OCI-LY1 (cell line): ENCODE measurements at regions not wholly inside any gene's neighbourhood (a gene's known extent, or its start where the extent isn't known, plus 50 kb on each side); places are given as distances from the start of the nearest gene placed in this dataset.

Source experiments
- H2AFZ ChIP-seq: fragments of 200-600 bp; sonication (generic), shearing (Covaris generic); 2 replicates; pipeline ENCODE4 v1.6.0; 2014; ENCODE audit warnings: antibody characterized with exemption, mild to moderate bottlenecking, low read length
- H3F3A ChIP-seq: fragments of 200-600 bp; sonication (generic), shearing (Covaris generic); 2 replicates; pipeline ENCODE4 v1.6.0; 2014; ENCODE audit warnings: mild to moderate bottlenecking, antibody characterized with exemption, low read length, moderate library complexity; ENCODE audit not compliant: insufficient read depth
- H3K27ac ChIP-seq: fragments of 200-600 bp; sonication (generic); 2 replicates; pipeline ENCODE4 v1.5.1; 2014; ENCODE audit warnings: low read length, mixed run types, mild to moderate bottlenecking, low read depth; ENCODE audit not compliant: poor library complexity, severe bottlenecking
- H3K27me3 ChIP-seq: fragments of 200-600 bp; sonication (generic); 2 replicates; pipeline ENCODE4 v1.6.0; 2014; ENCODE audit warnings: antibody characterized with exemption, mild to moderate bottlenecking, low read length, moderate library complexity; ENCODE audit not compliant: insufficient read depth
- H3K36me3 ChIP-seq: fragments of 200-600 bp; sonication (generic); 2 replicates; pipeline ENCODE4 v1.6.1; 2014; ENCODE audit warnings: mild to moderate bottlenecking, antibody characterized with exemption, low read length, moderate library complexity, mixed read lengths; ENCODE audit not compliant: insufficient read depth
- H3K4me1 ChIP-seq: fragments of 200-600 bp; sonication (generic); 2 replicates; pipeline ENCODE4 v1.5.1; 2014; ENCODE audit warnings: mild to moderate bottlenecking, low read length, moderate library complexity; ENCODE audit not compliant: insufficient read depth, severe bottlenecking
- H3K4me2 ChIP-seq: fragments of 200-600 bp; sonication (generic), shearing (Covaris generic); 2 replicates; pipeline ENCODE4 v1.6.1; 2014; ENCODE audit warnings: low read length
- H3K4me3 ChIP-seq: fragments of 200-600 bp; sonication (generic); 2 replicates; pipeline ENCODE4 v1.5.1; 2014; ENCODE audit warnings: low read length, low read depth, mild to moderate bottlenecking, mixed read lengths; ENCODE audit not compliant: poor library complexity, severe bottlenecking
- H3K79me2 ChIP-seq: fragments of 200-600 bp; shearing (Covaris generic); 2 replicates; pipeline ENCODE4 v1.6.1; 2016; ENCODE audit warnings: mixed run types, low read length, mixed read lengths; ENCODE audit not compliant: insufficient read depth
- H3K9ac ChIP-seq: fragments of 200-600 bp; sonication (generic), shearing (Covaris generic); 2 replicates; pipeline ENCODE4 v1.6.1; 2014; ENCODE audit warnings: mild to moderate bottlenecking, low read length, mixed read lengths
- H3K9me2 ChIP-seq: fragments of 200-600 bp; sonication (generic), shearing (Covaris generic); 2 replicates; pipeline ENCODE4 v1.6.1; 2014; ENCODE audit warnings: low read depth, mild to moderate bottlenecking, low read length, mixed read lengths
- H3K9me3 ChIP-seq: fragments of 200-600 bp; shearing (Covaris generic); 2 replicates; pipeline ENCODE4 v1.6.1; 2014; ENCODE audit warnings: low read length, mixed read lengths
- H4K20me1 ChIP-seq: fragments of 200-600 bp; sonication (generic), shearing (Covaris generic); 2 replicates; pipeline ENCODE4 v1.6.0; 2016; ENCODE audit warnings: mild to moderate bottlenecking, low read length; ENCODE audit not compliant: insufficient read depth
- EZH2 ChIP-seq: fragments of 200-600 bp; sonication (generic), shearing (Covaris generic); IDR thresholded peaks from 2 replicates; pipeline ENCODE4 v1.8.0; 2017; ENCODE audit warnings: borderline replicate concordance, mixed run types, mild to moderate bottlenecking, antibody characterized with exemption, low read length, moderate library complexity, mixed read lengths
- TF ChIP-seq, protein P1 (sequence below): fragments of 200-600 bp; sonication (generic), shearing (Covaris generic); IDR thresholded peaks from 2 replicates; pipeline ENCODE4 v1.5.1; 2017; ENCODE audit warnings: mild to moderate bottlenecking, antibody characterized with exemption, low read length, moderate library complexity, mixed read lengths

DNA sequence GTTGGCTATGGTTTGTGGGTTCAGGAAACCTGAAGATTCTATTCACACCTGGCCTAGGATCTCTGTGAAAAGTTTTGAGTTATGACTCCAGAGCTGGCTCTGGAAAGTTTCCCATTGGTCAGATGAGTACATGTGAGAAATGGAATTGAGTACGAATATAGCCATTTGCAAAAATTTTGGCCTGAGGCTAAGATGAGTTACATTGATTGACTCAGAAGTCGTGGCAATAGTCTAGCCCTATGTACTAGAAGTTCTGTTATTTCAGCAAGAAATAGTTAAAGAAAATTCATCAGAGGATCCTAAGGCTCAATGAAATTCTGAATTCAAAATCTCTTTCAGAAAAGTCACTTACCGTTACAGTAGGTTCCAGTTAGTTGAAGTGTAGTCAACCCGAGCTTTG, 109.9 kb downstream of the PTCSC3 start:
- Histone ChIP-seq H3K36me3 (no peaks in the 10 kb centered on the region), H3F3A (no peaks in the 10 kb centered on the region), H3K4me1 (peaks cover 7% of the 10 kb centered on the region), H4K20me1 (no peaks in the 10 kb centered on the region), H3K27me3 (no peaks in the 10 kb centered on the region), H3K4me3 (no peak overlapping the region), H3K9ac (no peak overlapping the region), H3K9me2 (no peaks in the 10 kb centered on the region), H3K79me2 (no peaks in the 10 kb centered on the region), H3K27ac (no peak overlapping the region), H3K9me3 (no peaks in the 10 kb centered on the region), H3K4me2 (no peak overlapping the region), H2AFZ (no peak overlapping the region)
- TF ChIP-seq EZH2 = no peak
- TF ChIP-seq, protein P1, sequence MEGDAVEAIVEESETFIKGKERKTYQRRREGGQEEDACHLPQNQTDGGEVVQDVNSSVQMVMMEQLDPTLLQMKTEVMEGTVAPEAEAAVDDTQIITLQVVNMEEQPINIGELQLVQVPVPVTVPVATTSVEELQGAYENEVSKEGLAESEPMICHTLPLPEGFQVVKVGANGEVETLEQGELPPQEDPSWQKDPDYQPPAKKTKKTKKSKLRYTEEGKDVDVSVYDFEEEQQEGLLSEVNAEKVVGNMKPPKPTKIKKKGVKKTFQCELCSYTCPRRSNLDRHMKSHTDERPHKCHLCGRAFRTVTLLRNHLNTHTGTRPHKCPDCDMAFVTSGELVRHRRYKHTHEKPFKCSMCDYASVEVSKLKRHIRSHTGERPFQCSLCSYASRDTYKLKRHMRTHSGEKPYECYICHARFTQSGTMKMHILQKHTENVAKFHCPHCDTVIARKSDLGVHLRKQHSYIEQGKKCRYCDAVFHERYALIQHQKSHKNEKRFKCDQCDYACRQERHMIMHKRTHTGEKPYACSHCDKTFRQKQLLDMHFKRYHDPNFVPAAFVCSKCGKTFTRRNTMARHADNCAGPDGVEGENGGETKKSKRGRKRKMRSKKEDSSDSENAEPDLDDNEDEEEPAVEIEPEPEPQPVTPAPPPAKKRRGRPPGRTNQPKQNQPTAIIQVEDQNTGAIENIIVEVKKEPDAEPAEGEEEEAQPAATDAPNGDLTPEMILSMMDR = no peak

GRCh38 chr14:36065831-36066230, 110.7 kb downstream of the PTCSC3 start:
- Histone ChIP-seq H3K4me2 (no peak overlapping the region; the same call in 1 of the 2 replicates), H2AFZ (no peak overlapping the region), H3K79me2 (no peaks in the 10 kb centered on the region), H3K9ac (no peak overlapping the region), H3K27me3 (no peaks in the 10 kb centered on the region), H3K4me3 (no peak overlapping the region), H4K20me1 (no peaks in the 10 kb centered on the region), H3K36me3 (no peaks in the 10 kb centered on the region), H3K9me2 (no peaks in the 10 kb centered on the region), H3K9me3 (no peaks in the 10 kb centered on the region), H3K27ac (no peak overlapping the region), H3K4me1 (peaks cover 7% of the 10 kb centered on the region), H3F3A (no peaks in the 10 kb centered on the region)
- TF ChIP-seq, protein P1 = no peak
- TF ChIP-seq EZH2 = no peak

DNA sequence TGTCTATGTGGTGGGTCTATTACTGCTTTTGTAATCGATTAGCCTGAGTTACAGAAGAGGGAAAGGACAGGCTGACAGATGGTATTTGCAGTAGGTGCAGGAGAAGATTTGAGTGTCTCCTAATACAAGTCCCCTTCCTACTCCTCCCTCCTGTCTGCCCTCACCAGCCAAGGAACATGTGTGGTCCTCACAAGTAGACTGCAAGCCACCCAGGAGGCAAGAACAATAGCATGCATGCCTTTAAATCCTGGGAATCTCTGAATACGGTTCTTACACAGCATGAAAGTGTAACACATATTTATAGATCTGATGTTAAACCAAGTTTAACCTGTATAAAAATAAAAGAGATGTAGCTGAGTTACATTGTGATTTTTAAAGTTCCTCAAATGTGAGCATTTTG, 117.0 kb downstream of the PTCSC3 start:
- Histone ChIP-seq H3K4me1 (no peaks in the 10 kb centered on the region), H3K4me2 (no peak overlapping the region), H3F3A (no peaks in the 10 kb centered on the region), H4K20me1 (no peaks in the 10 kb centered on the region), H2AFZ (no peak overlapping the region), H3K27ac (no peak overlapping the region), H3K9ac (no peak overlapping the region), H3K4me3 (no peak overlapping the region), H3K36me3 (no peaks in the 10 kb centered on the region), H3K9me2 (no peaks in the 10 kb centered on the region), H3K79me2 (no peaks in the 10 kb centered on the region), H3K9me3 (no peaks in the 10 kb centered on the region), H3K27me3 (no peaks in the 10 kb centered on the region; the same call in 1 of the 2 replicates)
- TF ChIP-seq, protein P1 = no peak
- TF ChIP-seq EZH2 = no peak
